Astrocyte of the spinal cord (primary cell): ENCODE measurements at regions not wholly inside any gene's neighbourhood (a gene's known extent, or its start where the extent isn't known, plus 50 kb on each side); places are given as distances from the start of the nearest gene placed in this dataset.

Experiments used
- DNase-seq: peaks from one replicate; pipeline ENCODE4 v3.0.0; 2011; ENCODE audit warnings: low read depth, low spot score
- H3K4me3 ChIP-seq: 2 replicates; pipeline ENCODE4 v1.5.1; 2011; ENCODE audit warnings: low read depth, mild to moderate bottlenecking, low read length, moderate library complexity
- in situ Hi-C: cut with HindIII; loops from 2 replicates; pipeline ENCODE4 v1.10.0; 2017; ENCODE audit warnings: low sequenced_read_pairs
- TF ChIP-seq, protein P1 (sequence below): IDR thresholded peaks from 2 replicates; pipeline ENCODE4 v1.5.1; 2012; ENCODE audit warnings: low read depth, mild to moderate bottlenecking, low read length, inconsistent platforms

DNA sequence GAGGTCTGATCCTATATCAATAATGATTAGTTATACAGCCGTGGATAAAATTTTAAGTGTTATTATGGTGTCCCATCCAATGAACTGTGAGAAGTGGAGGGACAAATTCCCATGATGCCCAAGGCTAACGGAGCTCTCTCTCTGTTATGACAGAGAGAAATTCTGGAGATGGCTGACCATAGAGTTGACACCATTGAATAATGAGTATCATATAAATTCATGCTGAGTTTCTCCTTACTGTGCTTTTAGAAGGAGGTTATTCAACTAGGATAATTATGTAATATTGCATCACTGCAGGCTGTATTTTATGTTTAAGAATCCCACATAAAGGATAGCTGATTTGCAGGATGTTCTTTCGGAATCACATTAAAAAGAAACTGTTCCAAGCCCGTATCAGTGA is 82.9 kb downstream of the PYDC2 start:
- TF ChIP-seq, protein P1, sequence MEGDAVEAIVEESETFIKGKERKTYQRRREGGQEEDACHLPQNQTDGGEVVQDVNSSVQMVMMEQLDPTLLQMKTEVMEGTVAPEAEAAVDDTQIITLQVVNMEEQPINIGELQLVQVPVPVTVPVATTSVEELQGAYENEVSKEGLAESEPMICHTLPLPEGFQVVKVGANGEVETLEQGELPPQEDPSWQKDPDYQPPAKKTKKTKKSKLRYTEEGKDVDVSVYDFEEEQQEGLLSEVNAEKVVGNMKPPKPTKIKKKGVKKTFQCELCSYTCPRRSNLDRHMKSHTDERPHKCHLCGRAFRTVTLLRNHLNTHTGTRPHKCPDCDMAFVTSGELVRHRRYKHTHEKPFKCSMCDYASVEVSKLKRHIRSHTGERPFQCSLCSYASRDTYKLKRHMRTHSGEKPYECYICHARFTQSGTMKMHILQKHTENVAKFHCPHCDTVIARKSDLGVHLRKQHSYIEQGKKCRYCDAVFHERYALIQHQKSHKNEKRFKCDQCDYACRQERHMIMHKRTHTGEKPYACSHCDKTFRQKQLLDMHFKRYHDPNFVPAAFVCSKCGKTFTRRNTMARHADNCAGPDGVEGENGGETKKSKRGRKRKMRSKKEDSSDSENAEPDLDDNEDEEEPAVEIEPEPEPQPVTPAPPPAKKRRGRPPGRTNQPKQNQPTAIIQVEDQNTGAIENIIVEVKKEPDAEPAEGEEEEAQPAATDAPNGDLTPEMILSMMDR = no peak
- H3K4me3 ChIP-seq = no peak overlapping the region
- no peak for DNase-seq
- in situ Hi-C loops = no loop called here

DNA sequence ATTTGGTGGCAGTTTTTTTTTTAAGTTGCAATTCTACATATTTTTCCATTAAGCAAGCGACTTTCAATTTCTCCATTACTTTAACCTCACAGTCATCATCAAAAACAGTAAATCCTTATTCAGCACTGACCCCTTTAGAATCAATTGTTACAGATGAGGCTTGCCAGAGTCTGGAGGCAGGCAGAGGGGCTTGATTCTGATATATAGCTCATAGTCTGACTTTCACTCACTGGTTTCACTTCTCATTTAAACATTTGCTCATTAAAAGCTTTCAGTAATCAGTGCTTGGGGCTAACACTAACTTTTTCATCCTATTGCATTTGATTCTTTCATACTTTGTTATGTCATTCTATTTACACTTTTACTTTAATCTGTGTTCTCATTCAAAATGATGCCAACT is 88.4 kb downstream of the PYDC2 start:
- TF ChIP-seq, protein P1 = no peak
- no peak overlapping the region for H3K4me3 ChIP-seq
- no peak for DNase-seq
- in situ Hi-C loops = no loop called here

DNA sequence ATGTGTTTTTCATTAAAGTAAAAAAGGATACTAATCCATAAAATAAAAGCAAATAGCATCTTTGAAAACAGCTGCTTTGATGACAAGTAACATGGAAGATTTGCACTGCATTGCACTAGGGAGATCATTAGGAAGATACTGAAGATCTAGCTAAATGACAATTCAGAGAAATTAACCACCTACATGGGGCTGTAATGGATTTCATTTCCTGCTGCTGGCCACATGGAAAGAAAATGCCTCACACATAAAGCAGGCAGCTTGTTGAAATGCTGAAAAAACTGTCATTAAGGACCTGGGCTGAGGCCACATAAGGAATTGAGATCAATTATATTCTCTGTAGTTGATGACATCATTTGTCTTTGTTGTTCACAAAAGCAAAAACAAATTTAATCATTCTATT is 94.1 kb downstream of the PYDC2 start:
- TF ChIP-seq, protein P1 = no peak
- no peak for DNase-seq
- H3K4me3 ChIP-seq = no peak overlapping the region
- in situ Hi-C loops = no loop called here

DNA sequence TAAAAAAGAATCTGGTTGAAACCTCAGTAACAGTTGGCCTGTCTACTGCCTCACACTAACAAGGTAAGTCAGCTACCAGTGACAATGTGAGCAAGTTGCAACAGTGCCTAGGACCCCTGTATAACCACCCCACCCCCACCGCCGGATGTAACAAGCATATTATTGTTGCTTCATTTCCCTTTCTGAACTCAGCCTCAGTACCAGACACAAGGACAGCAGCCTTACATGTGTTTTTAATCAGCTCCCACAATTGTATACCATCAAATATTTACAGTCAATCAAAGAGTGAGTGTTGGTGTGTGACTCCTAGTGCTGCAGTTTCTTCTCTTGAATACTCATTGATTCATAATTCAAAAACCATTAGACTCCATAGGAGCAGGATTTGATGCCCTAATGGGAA is 96.4 kb downstream of the PYDC2 start:
- no peak overlapping the region for H3K4me3 ChIP-seq
- TF ChIP-seq, protein P1 = no peak
- in situ Hi-C loops = no loop called here
- no peak for DNase-seq

DNA sequence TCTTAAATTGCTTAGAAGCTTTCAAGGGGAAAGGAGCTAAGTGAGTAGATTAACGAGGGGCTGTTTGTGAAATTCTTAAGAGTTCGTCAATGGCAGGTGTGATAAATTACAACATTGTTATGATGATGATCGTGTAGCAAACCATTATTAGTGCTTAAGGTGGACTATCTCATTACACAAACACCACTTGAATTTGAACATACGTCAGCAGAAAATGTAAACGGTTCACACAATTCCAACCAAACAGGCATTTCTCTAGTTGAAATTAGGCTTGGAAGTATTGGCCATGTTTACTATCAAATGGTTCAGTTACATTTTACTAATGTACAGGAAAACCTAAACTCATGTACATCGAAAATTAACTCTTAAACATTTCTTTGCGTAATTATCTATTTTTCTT is 102.8 kb downstream of the PYDC2 start:
- in situ Hi-C loops = no loop called here
- H3K4me3 ChIP-seq = no peak overlapping the region
- DNase-seq = no peak
- TF ChIP-seq, protein P1 = no peak

DNA sequence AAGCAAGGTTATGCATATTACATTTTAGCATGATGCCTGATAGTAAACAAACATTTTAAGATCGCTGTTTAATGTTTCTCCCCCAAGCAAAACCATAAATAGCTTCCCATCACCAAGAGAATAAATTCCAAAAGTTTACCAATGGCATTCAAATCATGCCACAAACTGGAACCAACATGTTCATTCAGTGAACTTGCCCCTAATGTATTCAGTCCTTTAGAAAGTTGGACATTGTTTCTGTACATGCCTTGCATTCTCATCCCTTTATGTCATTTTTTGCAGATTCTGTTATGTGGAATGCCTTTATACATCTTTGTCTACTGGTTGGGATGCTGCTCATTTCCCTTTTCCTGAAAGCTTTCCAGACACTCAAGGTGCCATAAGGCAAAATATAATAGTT is 105.5 kb downstream of the PYDC2 start:
- DNase-seq = peak; percentile 26
- TF ChIP-seq, protein P1 = no peak
- in situ Hi-C loops = no loop called here
- no peak overlapping the region for H3K4me3 ChIP-seq

DNA sequence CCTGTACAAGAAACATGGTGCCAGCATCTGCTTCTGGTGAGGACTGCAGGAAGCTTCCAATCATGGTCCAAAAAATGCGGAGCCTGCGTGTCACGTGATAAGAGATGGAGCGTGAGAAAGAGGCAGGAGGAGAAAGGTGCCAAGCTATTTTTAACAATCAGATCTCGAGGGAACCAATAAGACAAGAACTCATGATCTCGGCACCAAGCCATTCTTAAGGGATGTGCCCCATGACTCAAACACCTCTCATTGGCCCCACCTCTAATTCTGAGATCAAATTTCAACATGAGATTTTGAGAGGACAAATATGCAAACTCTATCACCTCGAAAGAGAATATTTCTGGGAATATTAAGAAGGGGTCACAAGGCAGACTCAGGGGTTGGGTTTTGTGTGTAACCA is 107.2 kb downstream of the PYDC2 start:
- no peak overlapping the region for H3K4me3 ChIP-seq
- DNase-seq = no peak
- in situ Hi-C loops = no loop called here
- TF ChIP-seq, protein P1 = no peak
